Erythroblast (primary cell): ENCODE measurements at regions not wholly inside any gene's neighbourhood (a gene's known extent, or its start where the extent isn't known, plus 50 kb on each side); places are given as distances from the start of the nearest gene placed in this dataset.
"Not testable (repeated sequence)": the region's sequence is repeated elsewhere in the genome, so short reads cannot be mapped to it uniquely, and the experiment has no call there.

Source experiments
- DNase-seq, 2 experiments: peaks; one replicate each; lab custom pipeline; 2025; lab: John Stamatoyannopoulos, UW
- GATA1 ChIP-seq: IDR thresholded peaks from 2 replicates; pipeline ENCODE4 v1.6.1; 2011; ENCODE audit warnings: low read depth, mild to moderate bottlenecking, control low read depth, low read length, moderate library complexity
- POLR2A ChIP-seq: IDR thresholded peaks from 2 replicates; pipeline ENCODE4 v1.6.1; 2011; ENCODE audit warnings: mild to moderate bottlenecking, low read length

GRCh38 chr18:27363872-27364271 is 178.8 kb upstream of the CHST9 start:
- TF ChIP-seq POLR2A = no peak
- TF ChIP-seq GATA1 = no peak

GRCh38 chr18:27361477-27361876 is 176.4 kb upstream of the CHST9 start:
- TF ChIP-seq POLR2A (no peak), GATA1 (no peak)
- DNase-seq = no peak

More at GRCh38 chr18:27363872-27364271, 178.8 kb upstream of the CHST9 start:
- DNase-seq = no peak

- no peak for DNase-seq
- no peak for TF ChIP-seq GATA1
- TF ChIP-seq POLR2A = no peak
These were observed 170.2 kb upstream of the CHST9 start for GRCh38 chr18:27355308-27355707.

- no peak for TF ChIP-seq POLR2A
- no peak for TF ChIP-seq GATA1
- DNase-seq = no peak
These were observed 168.2 kb upstream of the CHST9 start for GRCh38 chr18:27353273-27353672.

GRCh38 chr18:27349284-27349882 is 164.3 kb upstream of the CHST9 start:
- TF ChIP-seq GATA1 = no peak
- TF ChIP-seq POLR2A = no peak

GRCh38 chr18:27331606-27332005 is 146.5 kb upstream of the CHST9 start:
- TF ChIP-seq GATA1 (no peak), POLR2A (no peak)
- no peak for DNase-seq

More at GRCh38 chr18:27349284-27349882, 164.3 kb upstream of the CHST9 start:
- DNase-seq = no peak

GRCh38 chr18:27314996-27315395 is 129.9 kb upstream of the CHST9 start:
- DNase-seq = no peak
- TF ChIP-seq GATA1 = no peak
- no peak for TF ChIP-seq POLR2A

GRCh38 chr18:27313678-27314077 is 128.6 kb upstream of the CHST9 start:
- TF ChIP-seq GATA1 = no peak
- TF ChIP-seq POLR2A = no peak
- DNase-seq = no peak

- no peak for TF ChIP-seq GATA1
- TF ChIP-seq POLR2A = no peak
- no peak for DNase-seq
These were observed 127.7 kb upstream of the CHST9 start for GRCh38 chr18:27312853-27313252.

- no peak for DNase-seq
- no peak for TF ChIP-seq POLR2A
- no peak for TF ChIP-seq GATA1
These were observed 127.0 kb upstream of the CHST9 start for GRCh38 chr18:27312153-27312552.

GRCh38 chr18:27311114-27311513 is 126.0 kb upstream of the CHST9 start:
- no peak for TF ChIP-seq POLR2A
- TF ChIP-seq GATA1 = no peak
- no peak for DNase-seq

- no peak for TF ChIP-seq GATA1
- no peak for DNase-seq
These were observed 116.7 kb upstream of the CHST9 start for GRCh38 chr18:27301615-27302378.

GRCh38 chr18:27298214-27298804 is 113.2 kb upstream of the CHST9 start:
- DNase-seq = no peak
- TF ChIP-seq GATA1 (no peak), POLR2A (no peak)

GRCh38 chr18:27285973-27286562 is 101.0 kb upstream of the CHST9 start:
- DNase-seq = not testable (repeated sequence)

- TF ChIP-seq POLR2A (no peak), GATA1 (no peak)
- no peak for DNase-seq
These were observed 93.0 kb upstream of the CHST9 start for GRCh38 chr18:27278131-27278530.
